ENCODE measurements at regions not wholly inside any gene's neighbourhood (a gene's known extent, or its start where the extent isn't known, plus 50 kb on each side); places are given as distances from the start of the nearest gene placed in this dataset.

- intact Hi-C loops (cut with DNase I): loop anchor here (5.0 kb wide), 1 partner anchor 433 kb away; no protein-coding TSS in a partner anchor
- ATAC-seq (ENCODE audit: poor library complexity) (no peak), DNase-seq (no peak)
Observed at GRCh38 chr7:64614812-64615211, 51.1 kb upstream of the ZNF107 start.

- no peak for ATAC-seq (ENCODE audit: poor library complexity)
- intact Hi-C loops (cut with DNase I): no loop called here
- no peak for DNase-seq
Observed at GRCh38 chr7:64613653-64614052, 50.8 kb upstream of the ZNF680 start.
